IPS-20b (cell line): ENCODE measurements at regions not wholly inside any gene's neighbourhood (a gene's known extent, or its start where the extent isn't known, plus 50 kb on each side); places are given as distances from the start of the nearest gene placed in this dataset.

ENCODE experiments used
- H3K27ac ChIP-seq: one replicate; pipeline ENCODE4 v1.5.1; 2013; ENCODE audit warnings: low read length
- H3K27me3 ChIP-seq: 2 replicates; pipeline ENCODE4 v1.6.1; 2013; ENCODE audit warnings: mild to moderate bottlenecking, low read length, inconsistent platforms; ENCODE audit not compliant: insufficient read depth
- H3K36me3 ChIP-seq: 2 replicates; pipeline ENCODE4 v1.6.1; 2013; ENCODE audit warnings: low read depth, mild to moderate bottlenecking, inconsistent platforms, low read length, moderate library complexity; ENCODE audit not compliant: insufficient read depth
- H3K4me1 ChIP-seq: 2 replicates; pipeline ENCODE4 v1.6.1; 2013; ENCODE audit warnings: mild to moderate bottlenecking, control low read depth, inconsistent platforms, low read length, moderate library complexity; ENCODE audit not compliant: insufficient read depth
- H3K4me3 ChIP-seq: 2 replicates; pipeline ENCODE4 v1.5.1; 2013; ENCODE audit warnings: mild to moderate bottlenecking, low read length, inconsistent platforms
- H3K9ac ChIP-seq: 2 replicates; pipeline ENCODE4 v1.6.1; 2013; ENCODE audit warnings: low read depth, mild to moderate bottlenecking, inconsistent platforms, low read length, moderate library complexity
- H3K9me3 ChIP-seq: 2 replicates; pipeline ENCODE4 v1.6.1; 2013; ENCODE audit warnings: mild to moderate bottlenecking, low read depth, low read length, inconsistent platforms; ENCODE audit not compliant: insufficient read depth

DNA sequence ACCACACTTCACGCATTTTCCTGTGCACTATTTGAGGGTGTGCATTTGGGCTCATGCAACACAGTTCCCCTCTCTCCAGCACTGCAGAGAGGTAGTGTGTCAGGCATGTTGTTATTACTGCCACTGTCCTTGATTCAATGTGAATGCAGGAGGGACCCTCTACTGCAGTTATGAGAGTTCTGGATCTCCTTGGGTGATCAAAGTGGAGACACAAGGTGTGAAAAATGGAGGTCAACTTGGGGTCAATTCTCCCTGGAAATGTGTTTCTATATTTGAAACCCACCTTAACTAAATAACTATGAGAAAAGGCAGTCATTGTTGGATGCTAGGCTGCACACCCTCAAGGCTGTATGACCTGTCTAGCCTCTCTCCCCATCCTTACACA is 73.9 kb upstream of the FAM171A1 start:
- Histone ChIP-seq H3K36me3 (no peaks in the 10 kb centered on the region), H3K27ac (no peak overlapping the region), H3K4me1 (no peaks in the 10 kb centered on the region)

GRCh38 chr10:15444105-15445005 is 73.3 kb upstream of the FAM171A1 start:
- Histone ChIP-seq H3K27me3 (no peaks in the 10 kb centered on the region), H3K9me3 (no peaks in the 10 kb centered on the region), H3K27ac (no peak overlapping the region), H3K4me1 (no peaks in the 10 kb centered on the region), H3K4me3 (no peak overlapping the region), H3K36me3 (no peaks in the 10 kb centered on the region), H3K9ac (no peak overlapping the region)

More for the DNA sequence above, 73.9 kb upstream of the FAM171A1 start:
- Histone ChIP-seq H3K9me3 (no peaks in the 10 kb centered on the region), H3K27me3 (no peaks in the 10 kb centered on the region), H3K9ac (no peak overlapping the region), H3K4me3 (no peak overlapping the region)

GRCh38 chr10:15442056-15442455 is 71.0 kb upstream of the FAM171A1 start:
- Histone ChIP-seq H3K4me3 (no peak overlapping the region), H3K27me3 (no peaks in the 10 kb centered on the region), H3K36me3 (no peaks in the 10 kb centered on the region), H3K27ac (no peak overlapping the region), H3K9ac (no peak overlapping the region), H3K4me1 (no peaks in the 10 kb centered on the region), H3K9me3 (no peaks in the 10 kb centered on the region)

DNA sequence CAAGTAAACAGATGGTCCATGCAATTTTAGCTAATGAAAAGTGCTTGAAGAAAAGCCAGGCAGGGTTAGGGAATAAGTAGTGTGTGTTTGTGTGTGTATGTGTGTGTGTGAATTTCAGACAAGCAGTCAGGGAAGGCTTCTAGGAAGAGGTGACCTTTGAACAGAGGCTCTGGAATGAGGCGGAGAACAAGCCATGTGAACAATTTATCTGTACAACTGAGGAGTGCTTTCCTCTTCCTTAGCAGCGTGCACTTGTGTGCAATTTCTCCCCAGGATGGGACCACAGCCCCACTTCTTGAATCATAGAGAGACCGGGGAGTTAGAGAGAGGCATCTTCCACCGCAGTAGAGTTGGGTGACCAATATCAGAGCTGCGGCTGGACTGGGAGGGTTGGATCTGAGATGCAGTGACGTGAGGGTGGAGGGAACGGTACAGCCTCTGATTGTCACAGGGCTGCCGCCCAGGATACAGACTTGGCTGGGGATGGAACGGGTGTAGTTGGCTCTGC is 69.2 kb upstream of the FAM171A1 start:
- Histone ChIP-seq H3K27me3 (no peaks in the 10 kb centered on the region), H3K9me3 (no peaks in the 10 kb centered on the region), H3K9ac (no peak overlapping the region), H3K27ac (no peak overlapping the region), H3K4me1 (no peaks in the 10 kb centered on the region), H3K36me3 (no peaks in the 10 kb centered on the region), H3K4me3 (no peak overlapping the region)

GRCh38 chr10:15439341-15439842 is 68.3 kb upstream of the FAM171A1 start:
- no peaks in the 10 kb centered on the region for H3K9me3 ChIP-seq
- H3K27me3 ChIP-seq: peaks cover 5% of the 10 kb centered on the region; the same call in 1 of the 2 replicates
- no peaks in the 10 kb centered on the region for H3K4me1 ChIP-seq
- H3K9ac ChIP-seq: no peak overlapping the region; the same call in 1 of the 2 replicates
- 0 out of 2 replicates have a peak overlapping the region, but pooled peaks have one; percentile 31 for H3K4me3 ChIP-seq
- no peak overlapping the region for H3K27ac ChIP-seq
- H3K36me3 ChIP-seq: no peaks in the 10 kb centered on the region

DNA sequence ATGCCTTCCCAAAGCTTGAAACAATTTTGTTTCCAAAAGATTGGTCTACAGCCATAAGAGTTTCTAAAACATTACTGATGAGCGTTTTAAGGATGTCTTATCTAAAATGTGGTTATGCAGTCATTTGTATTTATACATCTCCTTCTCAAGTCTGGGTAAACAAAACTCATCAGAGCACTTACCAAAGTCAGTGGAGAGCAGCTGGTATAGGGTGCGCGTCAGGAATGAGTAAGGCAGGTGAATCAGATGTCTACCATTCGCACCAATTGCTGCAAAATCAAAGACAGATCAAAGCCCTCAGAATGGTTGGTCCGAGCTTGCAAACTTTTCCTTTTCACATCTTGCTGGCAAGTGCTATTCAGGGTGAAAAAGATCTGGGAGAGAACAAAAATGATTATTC is 65.6 kb upstream of the FAM171A1 start:
- Histone ChIP-seq H3K9ac (no peak overlapping the region), H3K9me3 (no peaks in the 10 kb centered on the region), H3K4me1 (no peaks in the 10 kb centered on the region), H3K27ac (no peak overlapping the region), H3K36me3 (no peaks in the 10 kb centered on the region), H3K4me3 (no peak overlapping the region), H3K27me3 (peaks cover 5% of the 10 kb centered on the region; the same call in 1 of the 2 replicates)

- no peak overlapping the region for H3K9ac ChIP-seq
- peak overlapping the region; percentile 51 for H3K4me3 ChIP-seq
- H3K9me3 ChIP-seq: no peaks in the 10 kb centered on the region
Measured at GRCh38 chr10:15433850-15434537, 62.9 kb upstream of the FAM171A1 start.

DNA sequence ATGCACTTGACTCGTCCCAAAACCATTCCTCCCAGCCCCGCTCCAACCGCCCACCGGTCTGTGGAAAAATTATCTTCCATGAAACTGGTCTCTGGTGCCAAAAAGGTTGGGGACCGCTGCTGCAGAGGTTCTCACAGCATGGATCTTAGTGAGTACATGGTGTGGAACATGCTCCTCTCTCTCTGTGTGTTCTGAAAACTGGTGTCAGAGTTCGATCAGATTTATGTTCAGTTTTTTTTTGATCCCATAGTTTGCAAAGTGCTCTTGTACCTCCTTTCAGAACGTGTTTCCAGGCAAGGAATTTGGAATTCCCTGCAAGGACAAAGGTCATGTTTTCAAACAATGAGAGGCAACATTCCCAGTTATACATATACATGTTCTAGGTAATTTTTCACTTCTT is 61.2 kb upstream of the FAM171A1 start:
- no peak overlapping the region for H3K9ac ChIP-seq
- H3K27me3 ChIP-seq: peaks cover 5% of the 10 kb centered on the region; the same call in 1 of the 2 replicates
- no peak overlapping the region for H3K4me3 ChIP-seq
- no peaks in the 10 kb centered on the region for H3K36me3 ChIP-seq
- H3K4me1 ChIP-seq: no peaks in the 10 kb centered on the region
- no peak overlapping the region for H3K27ac ChIP-seq
- no peaks in the 10 kb centered on the region for H3K9me3 ChIP-seq

More at GRCh38 chr10:15433850-15434537, 62.9 kb upstream of the FAM171A1 start:
- peaks cover 5% of the 10 kb centered on the region; the same call in 1 of the 2 replicates for H3K27me3 ChIP-seq
- no peaks in the 10 kb centered on the region for H3K4me1 ChIP-seq
- no peaks in the 10 kb centered on the region for H3K36me3 ChIP-seq
- no peak overlapping the region for H3K27ac ChIP-seq

- no peaks in the 10 kb centered on the region for H3K9me3 ChIP-seq
- H3K27me3 ChIP-seq: peaks cover 5% of the 10 kb centered on the region; the same call in 1 of the 2 replicates
- H3K4me3 ChIP-seq: no peak overlapping the region
- H3K4me1 ChIP-seq: no peaks in the 10 kb centered on the region
- H3K27ac ChIP-seq: no peak overlapping the region
- no peaks in the 10 kb centered on the region for H3K36me3 ChIP-seq
- H3K9ac ChIP-seq: no peak overlapping the region
Measured at GRCh38 chr10:15430969-15431771, 60.1 kb upstream of the FAM171A1 start.

DNA sequence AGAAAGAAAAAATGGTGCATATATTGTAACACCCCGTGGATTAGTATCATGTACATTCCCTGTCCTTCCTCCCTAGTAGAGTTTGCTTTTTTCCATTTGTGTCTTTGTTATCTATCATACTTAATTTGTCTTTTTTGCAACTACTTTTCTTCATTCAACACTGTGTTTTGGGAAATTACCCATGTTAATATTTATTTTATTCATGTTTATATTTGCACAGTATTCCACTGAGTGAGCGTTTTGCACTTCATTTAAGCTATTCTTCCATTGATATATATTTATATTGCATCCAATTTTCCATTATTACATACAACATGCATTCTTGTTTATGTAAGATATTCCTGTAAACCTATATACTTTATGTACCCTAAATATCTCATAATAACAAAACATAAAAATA is 57.6 kb upstream of the FAM171A1 start:
- H3K27me3 ChIP-seq: no peaks in the 10 kb centered on the region
- H3K4me1 ChIP-seq: no peaks in the 10 kb centered on the region
- H3K36me3 ChIP-seq: no peaks in the 10 kb centered on the region
- no peak overlapping the region for H3K4me3 ChIP-seq
- no peaks in the 10 kb centered on the region for H3K9me3 ChIP-seq
- H3K27ac ChIP-seq: no peak overlapping the region
- no peak overlapping the region for H3K9ac ChIP-seq

- Histone ChIP-seq H3K27ac (no peak overlapping the region), H3K9ac (no peak overlapping the region), H3K27me3 (no peaks in the 10 kb centered on the region), H3K36me3 (no peaks in the 10 kb centered on the region), H3K4me1 (no peaks in the 10 kb centered on the region), H3K4me3 (no peak overlapping the region), H3K9me3 (no peaks in the 10 kb centered on the region)
Measured at GRCh38 chr10:15427843-15428414, 56.8 kb upstream of the FAM171A1 start.
